UCSD-AML1 (cell line): ENCODE measurements at regions not wholly inside any gene's neighbourhood (a gene's known extent, or its start where the extent isn't known, plus 50 kb on each side); places are given as distances from the start of the nearest gene placed in this dataset.
A peak's percentile ranks its signal among the peaks of the same experiment; 100 is the strongest.

Source experiments
- DNase-seq: peaks from one replicate; lab custom pipeline; 2025; ENCODE audit not compliant: unreplicated experiment; lab: John Stamatoyannopoulos, UW

GRCh38 chr1:43065616-43066399, 106.3 kb downstream of the EBNA1BP2 start:
- DNase-seq: no peak

- DNase-seq: no peak
These were observed 106.5 kb upstream of the SLC2A1 start for GRCh38 chr1:43065191-43065590.

GRCh38 chr1:43063394-43064219, 104.9 kb upstream of the SLC2A1 start:
- no peak for DNase-seq

GRCh38 chr1:43062527-43063095, 103.9 kb upstream of the SLC2A1 start:
- no peak for DNase-seq

- no peak for DNase-seq
These were observed 103.1 kb upstream of the SLC2A1 start for GRCh38 chr1:43061757-43062156.

GRCh38 chr1:43059640-43060574, 101.2 kb upstream of the SLC2A1 start:
- no peak for DNase-seq

GRCh38 chr1:43058545-43059360, 100.1 kb upstream of the SLC2A1 start:
- DNase-seq: peak; percentile 32

- no peak for DNase-seq
These were observed 99.4 kb upstream of the SLC2A1 start for GRCh38 chr1:43058056-43058455.

- DNase-seq: no peak
These were observed 98.9 kb upstream of the SLC2A1 start for GRCh38 chr1:43057567-43057966.

GRCh38 chr1:43056981-43057391, 98.3 kb upstream of the SLC2A1 start:
- no peak for DNase-seq

- DNase-seq: no peak
These were observed 97.8 kb upstream of the SLC2A1 start for GRCh38 chr1:43056460-43056859.

GRCh38 chr1:43054961-43055360, 96.3 kb upstream of the SLC2A1 start:
- no peak for DNase-seq

GRCh38 chr1:43052786-43053439, 94.2 kb upstream of the SLC2A1 start:
- DNase-seq: no peak

- no peak for DNase-seq
These were observed 93.7 kb upstream of the SLC2A1 start for GRCh38 chr1:43052322-43052721.

GRCh38 chr1:43049481-43049880, 90.8 kb upstream of the SLC2A1 start:
- no peak for DNase-seq

- DNase-seq: no peak
These were observed 89.9 kb upstream of the SLC2A1 start for GRCh38 chr1:43048601-43049011.

GRCh38 chr1:43047135-43047534, 88.5 kb upstream of the SLC2A1 start:
- DNase-seq: no peak

- no peak for DNase-seq
These were observed 86.1 kb upstream of the SLC2A1 start for GRCh38 chr1:43044572-43045361.

- no peak for DNase-seq
These were observed 85.0 kb upstream of the SLC2A1 start for GRCh38 chr1:43043695-43044094.
